ENCODE measurements at regions not wholly inside any gene's neighbourhood (a gene's known extent, or its start where the extent isn't known, plus 50 kb on each side); places are given as distances from the start of the nearest gene placed in this dataset.

DNA sequence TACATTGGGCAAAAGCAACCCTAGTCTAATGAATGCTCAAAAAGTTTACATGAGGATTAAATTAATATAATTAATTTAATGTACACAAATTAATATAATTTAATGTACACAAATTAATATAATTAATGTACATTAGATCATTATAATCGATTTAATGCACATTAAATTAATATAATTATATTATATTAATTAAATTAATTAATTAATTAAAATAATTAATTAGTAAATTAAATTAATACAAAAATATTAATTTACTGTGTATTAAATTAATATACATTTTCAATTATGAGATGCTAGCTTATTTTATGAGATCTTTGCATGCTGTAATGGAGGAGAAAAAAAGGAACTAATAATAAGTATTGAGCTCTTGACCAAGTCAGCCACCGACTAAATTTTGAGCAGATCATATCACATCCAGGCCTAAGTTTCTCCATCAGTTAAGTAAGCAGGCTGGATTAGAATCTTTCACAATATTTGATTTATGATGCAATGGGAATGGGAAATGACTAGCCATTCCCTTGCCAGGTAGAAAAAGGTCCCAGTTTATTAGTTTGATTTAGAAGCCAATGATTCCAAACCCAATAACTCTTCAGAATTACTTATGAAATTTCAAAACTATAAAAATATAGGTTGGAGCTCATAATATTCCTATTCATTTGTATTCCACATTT, 533.4 kb upstream of the GRIA1 start:
- TF ChIP-seq, protein P1, sequence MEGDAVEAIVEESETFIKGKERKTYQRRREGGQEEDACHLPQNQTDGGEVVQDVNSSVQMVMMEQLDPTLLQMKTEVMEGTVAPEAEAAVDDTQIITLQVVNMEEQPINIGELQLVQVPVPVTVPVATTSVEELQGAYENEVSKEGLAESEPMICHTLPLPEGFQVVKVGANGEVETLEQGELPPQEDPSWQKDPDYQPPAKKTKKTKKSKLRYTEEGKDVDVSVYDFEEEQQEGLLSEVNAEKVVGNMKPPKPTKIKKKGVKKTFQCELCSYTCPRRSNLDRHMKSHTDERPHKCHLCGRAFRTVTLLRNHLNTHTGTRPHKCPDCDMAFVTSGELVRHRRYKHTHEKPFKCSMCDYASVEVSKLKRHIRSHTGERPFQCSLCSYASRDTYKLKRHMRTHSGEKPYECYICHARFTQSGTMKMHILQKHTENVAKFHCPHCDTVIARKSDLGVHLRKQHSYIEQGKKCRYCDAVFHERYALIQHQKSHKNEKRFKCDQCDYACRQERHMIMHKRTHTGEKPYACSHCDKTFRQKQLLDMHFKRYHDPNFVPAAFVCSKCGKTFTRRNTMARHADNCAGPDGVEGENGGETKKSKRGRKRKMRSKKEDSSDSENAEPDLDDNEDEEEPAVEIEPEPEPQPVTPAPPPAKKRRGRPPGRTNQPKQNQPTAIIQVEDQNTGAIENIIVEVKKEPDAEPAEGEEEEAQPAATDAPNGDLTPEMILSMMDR (IDR thresholded peaks at IDR 0.05) = no peak
- no peak for TF ChIP-seq EZH2 (IDR thresholded peaks at IDR 0.05; ENCODE audit: borderline replicate concordance, insufficient read depth, low read depth, low read length, poor library complexity, severe bottlenecking)
- Histone ChIP-seq H3K9me3 (ENCODE audit: control extremely low read depth in 1 of 3, control insufficient read depth in 2 of 3, insufficient read depth in 1 of 3, low read length in 2 of 3) (no peaks in the 10 kb centered on the region), H3K4me1 (ENCODE audit: control insufficient read depth in 2 of 2, insufficient read depth in 2 of 2, low read length in 2 of 2) (no peaks in the 10 kb centered on the region), H3K27ac (ENCODE audit: low read length in 2 of 2) (no peak overlapping the region), H3K36me3 (replicated peaks in 1 of 2; ENCODE audit: control extremely low read depth in 1 of 2, control insufficient read depth in 1 of 2, extremely low read depth in 1 of 2, insufficient read depth in 2 of 2, low read length in 1 of 2) (no peaks in the 10 kb centered on the region), H2AFZ (ENCODE audit: insufficient read depth, low read depth, low read length, poor library complexity, severe bottlenecking) (no peak overlapping the region), H3K79me2 (ENCODE audit: control insufficient read depth, insufficient read depth, low read length) (no peaks in the 10 kb centered on the region), H3K9ac (ENCODE audit: low read length) (no peak overlapping the region), H4K20me1 (ENCODE audit: control insufficient read depth, insufficient read depth, low read length, poor library complexity, severe bottlenecking) (no peaks in the 10 kb centered on the region), H3K4me3 (ENCODE audit: control extremely low read depth in 1 of 5, extremely low read depth in 1 of 5, insufficient read depth in 1 of 5, low read depth in 2 of 5, low read length in 4 of 5) (no peak overlapping the region), H3K27me3 (replicated peaks in 1 of 4; ENCODE audit: control extremely low read depth in 1 of 4, control insufficient read depth in 3 of 4, insufficient read depth in 4 of 4, low read length in 3 of 4) (no peaks in the 10 kb centered on the region), H3K4me2 (replicated peaks; ENCODE audit: low read depth, low read length, poor library complexity, severe bottlenecking) (no peak overlapping the region)
- intact Hi-C loops (cut with micrococcal nuclease) = no loop called here
- DNase-seq (no peak), ATAC-seq (ENCODE audit: low read depth) (no peak)
- Mint-ChIP-seq H3K27me3 (no peaks in the 10 kb centered on the region), H3K4me3 (no peak overlapping the region), H3K27ac (no peak overlapping the region), H3K4me1 (no peaks in the 10 kb centered on the region), H3K9me3 (ENCODE audit: insufficient read depth) (peaks cover 3% of the 10 kb centered on the region)
- CTCF ChIA-PET = no interaction called here
- POLR2A ChIA-PET = no interaction called here
- no CpG with 5 or more reads among the region's 2 CpGs for WGBS (ENCODE audit: insufficient coverage)

DNA sequence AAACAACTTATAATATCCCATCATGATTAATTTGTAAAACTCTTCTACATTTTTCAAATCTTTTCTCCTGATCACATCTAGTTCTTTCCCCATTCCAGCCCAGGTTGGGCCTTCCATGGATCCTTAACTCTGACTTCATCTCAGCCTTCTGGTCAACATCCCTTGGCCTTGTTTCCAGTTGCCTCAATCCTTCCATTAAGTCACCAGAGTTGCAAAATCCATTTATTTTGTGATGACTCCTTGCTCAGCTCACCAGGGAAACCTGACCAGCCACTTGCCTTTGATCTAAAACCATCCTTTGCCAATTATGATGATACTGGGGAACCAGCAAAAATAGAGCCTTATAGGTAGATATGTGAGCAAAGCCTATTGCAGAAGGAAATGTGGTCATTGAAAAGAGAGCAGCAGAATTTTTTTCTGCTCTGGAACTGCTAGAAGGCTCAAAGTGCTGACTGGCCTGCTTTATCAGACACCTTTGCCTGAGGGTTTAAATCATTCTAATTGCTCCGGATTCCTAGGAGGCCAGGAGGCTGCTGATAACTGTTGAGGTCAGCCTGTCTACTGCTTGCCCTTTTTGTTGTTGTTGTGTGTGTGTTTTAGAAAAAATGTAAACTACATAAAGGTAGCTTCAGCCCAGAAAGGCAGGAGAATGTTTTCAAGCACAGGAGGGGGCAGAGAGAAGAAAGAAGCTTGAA, 512.2 kb upstream of the GRIA1 start:
- CTCF ChIA-PET = no interaction called here
- no peak overlapping the region for H3K27ac ChIP-seq (ENCODE audit: low read length in 2 of 2)
- no peaks in the 10 kb centered on the region for H3K27me3 ChIP-seq (replicated peaks in 1 of 4; ENCODE audit: control extremely low read depth in 1 of 4, control insufficient read depth in 3 of 4, insufficient read depth in 4 of 4, low read length in 3 of 4)
- H3K4me3 Mint-ChIP-seq = no peak overlapping the region
- H2AFZ ChIP-seq (ENCODE audit: insufficient read depth, low read depth, low read length, poor library complexity, severe bottlenecking) = no peak overlapping the region
- no peak overlapping the region for H3K4me3 ChIP-seq (ENCODE audit: control extremely low read depth in 1 of 5, extremely low read depth in 1 of 5, insufficient read depth in 1 of 5, low read depth in 2 of 5, low read length in 4 of 5)
- no peak overlapping the region for H3K4me2 ChIP-seq (replicated peaks; ENCODE audit: low read depth, low read length, poor library complexity, severe bottlenecking)
- H3K36me3 ChIP-seq (replicated peaks in 1 of 2; ENCODE audit: control extremely low read depth in 1 of 2, control insufficient read depth in 1 of 2, extremely low read depth in 1 of 2, insufficient read depth in 2 of 2, low read length in 1 of 2) = no peaks in the 10 kb centered on the region
- ATAC-seq (ENCODE audit: low read depth) (no peak), DNase-seq (no peak)
- no peaks in the 10 kb centered on the region for H3K27me3 Mint-ChIP-seq
- no peaks in the 10 kb centered on the region for H4K20me1 ChIP-seq (ENCODE audit: control insufficient read depth, insufficient read depth, low read length, poor library complexity, severe bottlenecking)
- no peaks in the 10 kb centered on the region for H3K4me1 Mint-ChIP-seq
- peaks cover 0 to 9% (median 3%) of the 10 kb centered on the region in 3 donors for H3K9me3 ChIP-seq (ENCODE audit: control extremely low read depth in 1 of 3, control insufficient read depth in 2 of 3, insufficient read depth in 1 of 3, low read length in 2 of 3)
- H3K79me2 ChIP-seq (ENCODE audit: control insufficient read depth, insufficient read depth, low read length) = no peaks in the 10 kb centered on the region
- 78% methylated on average over 1 of the region's 1 CpG for WGBS (ENCODE audit: insufficient coverage)
- intact Hi-C loops (cut with micrococcal nuclease) = no loop called here
- H3K9me3 Mint-ChIP-seq (ENCODE audit: insufficient read depth) = peaks cover 8% of the 10 kb centered on the region
- H3K9ac ChIP-seq (ENCODE audit: low read length) = no peak overlapping the region
- POLR2A ChIA-PET = no interaction called here
- no peaks in the 10 kb centered on the region for H3K4me1 ChIP-seq (ENCODE audit: control insufficient read depth in 2 of 2, insufficient read depth in 2 of 2, low read length in 2 of 2)
- TF ChIP-seq EZH2 (IDR thresholded peaks at IDR 0.05; ENCODE audit: borderline replicate concordance, insufficient read depth, low read depth, low read length, poor library complexity, severe bottlenecking) = no peak
- TF ChIP-seq, protein P1 (IDR thresholded peaks at IDR 0.05) = no peak
- no peak overlapping the region for H3K27ac Mint-ChIP-seq
